ENCODE measurements at regions not wholly inside any gene's neighbourhood (a gene's known extent, or its start where the extent isn't known, plus 50 kb on each side); places are given as distances from the start of the nearest gene placed in this dataset.
A peak's percentile ranks its signal among the peaks of the same experiment; 100 is the strongest.

DNA sequence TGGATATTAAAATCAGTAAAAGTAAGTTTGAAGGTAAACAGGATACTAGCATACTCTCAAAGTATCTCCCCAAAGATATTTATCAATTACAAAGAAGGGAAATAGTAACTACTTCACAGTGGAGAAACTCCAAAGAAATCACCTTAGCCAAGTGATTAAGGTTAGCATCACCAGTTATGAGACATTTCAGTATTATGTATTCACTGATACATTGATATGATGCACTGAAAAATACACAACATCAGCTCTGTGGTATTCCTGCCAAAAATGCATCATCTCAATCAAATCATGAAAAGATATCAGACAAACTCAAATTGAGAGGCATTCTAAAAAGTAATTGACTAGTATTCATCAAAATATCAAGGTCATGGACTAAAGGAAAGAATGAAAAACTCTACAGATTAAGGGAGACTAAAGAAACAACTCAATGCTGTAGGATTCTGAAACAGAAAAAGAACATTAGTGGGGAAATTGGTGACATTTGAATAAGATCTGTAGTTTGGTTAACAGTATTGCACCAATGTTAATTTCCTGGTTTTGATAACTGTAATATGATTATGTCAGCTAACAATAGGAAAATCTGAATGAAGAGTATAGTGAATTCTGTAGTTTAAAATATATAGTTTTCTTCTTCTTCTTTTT, 215.4 kb downstream of the UACA start:
- DNase-seq = no peak

DNA sequence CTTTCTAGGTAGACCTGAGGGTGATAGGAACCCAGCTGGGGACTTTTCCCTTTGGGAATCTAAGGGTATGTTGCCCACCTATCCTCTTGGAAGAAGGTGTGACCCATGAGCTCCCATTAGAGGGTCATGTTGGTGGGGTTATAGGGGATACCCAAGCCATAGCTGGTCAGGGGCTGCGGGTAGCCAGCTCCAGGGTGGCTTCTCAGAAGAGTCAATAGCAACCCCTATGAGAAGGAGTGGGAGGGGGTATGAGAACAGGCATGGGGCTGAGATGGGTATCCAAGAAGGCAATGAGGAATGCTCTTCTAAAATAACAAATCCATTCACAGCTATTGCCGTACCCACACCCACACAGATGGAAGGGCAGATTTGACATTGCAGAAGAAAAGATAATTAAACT, 217.8 kb downstream of the UACA start:
- DNase-seq = no peak

- no peak for DNase-seq
Observed at GRCh38 chr15:70541511-70541910, 221.8 kb downstream of the UACA start.

- DNase-seq = no peak
Observed at GRCh38 chr15:70539912-70540530, 223.3 kb downstream of the UACA start.

GRCh38 chr15:70539409-70539808, 223.9 kb downstream of the UACA start:
- DNase-seq = no peak

DNA sequence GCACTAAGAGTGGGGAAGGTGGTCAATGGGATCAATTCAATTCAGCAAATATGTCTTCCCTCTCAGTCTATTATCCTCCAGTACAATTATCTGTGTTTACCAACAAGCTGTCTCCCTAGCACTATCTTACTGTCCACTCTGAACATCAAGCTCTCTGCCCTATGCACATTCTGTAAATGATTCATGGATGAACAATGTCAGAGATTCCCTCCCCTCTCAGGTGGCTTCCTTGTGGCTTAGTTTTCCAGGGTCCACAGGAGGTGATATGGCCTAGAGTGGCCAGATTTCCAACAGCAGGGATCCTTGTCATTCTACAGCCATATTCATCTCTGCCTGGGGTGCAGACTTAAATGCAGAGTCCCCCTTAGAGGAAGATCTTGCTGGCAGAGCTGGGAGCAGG, 225.1 kb downstream of the UACA start:
- DNase-seq = no peak

DNA sequence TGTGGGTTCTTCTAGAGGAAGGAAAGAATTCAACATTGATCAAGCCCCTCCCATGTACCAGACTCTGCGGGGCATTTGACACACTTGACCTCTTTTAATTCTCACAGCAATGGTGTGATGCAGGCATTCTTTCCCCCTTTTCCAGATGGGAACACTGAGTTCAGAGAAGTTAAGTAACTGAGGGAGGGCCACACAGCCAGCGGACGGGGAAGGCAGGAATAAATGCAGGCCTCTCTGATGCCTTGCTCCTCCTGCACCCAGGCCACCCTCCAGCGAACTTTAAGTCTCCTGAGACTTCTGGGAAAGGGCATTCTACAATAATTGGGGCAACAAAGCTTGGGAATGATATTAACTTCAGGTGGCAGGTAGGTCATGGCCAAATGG, 227.4 kb downstream of the UACA start:
- DNase-seq = no peak

DNA sequence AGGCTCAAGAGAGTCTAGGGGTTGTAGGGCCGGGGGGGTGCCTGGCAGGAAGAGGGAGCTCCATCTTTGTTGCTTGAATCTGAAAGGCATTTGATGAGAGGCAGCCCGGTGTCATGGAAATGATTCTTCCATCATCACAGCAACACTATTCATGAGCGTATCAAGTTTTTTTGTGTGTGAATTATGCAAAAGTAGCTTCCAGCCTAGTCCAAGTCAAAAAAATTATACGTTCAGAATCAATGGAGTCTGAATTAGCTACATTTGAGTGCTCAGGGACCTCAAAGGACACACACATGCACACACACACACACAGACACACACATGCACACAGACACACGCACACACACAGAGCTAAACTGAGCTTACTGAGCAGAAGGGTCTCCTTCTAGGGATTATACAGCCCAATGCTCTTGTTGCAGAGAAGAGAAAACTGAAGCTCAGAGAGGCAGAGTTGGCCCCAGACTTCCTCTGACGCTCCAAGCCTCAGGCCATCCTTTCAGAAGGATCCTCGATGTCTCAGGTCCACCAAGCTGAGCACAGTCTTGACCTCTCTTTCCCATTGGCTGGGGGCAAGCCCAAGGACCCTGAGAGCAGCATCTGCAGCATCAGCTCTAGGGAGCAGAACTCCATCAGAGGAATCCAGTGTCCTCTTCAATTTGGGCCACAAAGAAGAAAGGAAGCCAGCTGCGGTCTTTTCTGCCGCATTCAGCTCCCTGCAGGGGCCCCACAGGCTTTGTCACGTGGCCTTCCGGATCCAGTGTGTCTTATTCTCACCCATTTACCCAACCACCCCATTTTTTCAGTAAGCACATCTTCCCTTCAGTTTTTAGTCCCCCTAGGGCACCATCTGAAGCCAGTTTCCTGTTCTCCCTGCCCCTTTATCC, 228.0 kb downstream of the UACA start:
- peak in 1 of 4 experiments; percentile 13 for DNase-seq

DNA sequence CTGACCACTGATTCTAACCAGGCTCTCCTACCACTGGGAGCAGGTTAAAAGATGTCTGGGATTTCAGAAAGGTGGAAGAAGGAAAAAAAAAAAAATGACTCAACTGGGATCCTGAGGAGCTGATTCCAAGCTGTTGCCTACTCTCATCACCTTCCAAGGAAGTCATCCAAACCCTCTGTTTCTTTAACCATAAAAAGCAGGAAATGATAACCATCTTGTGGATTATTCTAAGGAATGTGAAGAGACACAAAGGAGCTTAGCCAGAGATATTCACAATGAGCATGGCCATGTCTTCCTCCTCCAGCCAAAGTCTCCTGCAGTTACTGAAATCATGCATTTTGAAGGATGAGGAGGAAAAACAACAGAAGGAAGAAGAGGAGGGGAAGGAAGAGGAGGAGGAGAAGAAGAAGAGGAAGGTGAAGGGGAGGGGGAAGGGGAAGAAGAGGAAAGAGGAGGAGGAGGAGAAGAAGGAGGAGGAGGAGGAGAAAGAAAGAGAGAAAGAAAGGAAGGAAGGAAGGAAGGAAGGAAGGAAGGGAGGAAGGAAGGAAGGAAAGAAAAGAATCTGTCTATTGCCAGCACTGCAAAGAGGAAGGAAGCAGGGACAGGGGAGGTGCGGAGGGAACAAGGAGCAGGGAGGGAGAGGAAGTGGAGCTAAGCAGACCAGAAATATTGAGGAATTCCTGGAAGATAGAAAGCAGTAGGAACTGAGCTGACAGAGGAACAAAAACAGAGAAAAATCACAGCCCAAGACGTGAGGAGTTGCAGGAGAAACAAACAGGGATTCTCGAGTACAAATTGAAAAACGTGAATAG, 229.2 kb downstream of the UACA start:
- no peak for DNase-seq

DNA sequence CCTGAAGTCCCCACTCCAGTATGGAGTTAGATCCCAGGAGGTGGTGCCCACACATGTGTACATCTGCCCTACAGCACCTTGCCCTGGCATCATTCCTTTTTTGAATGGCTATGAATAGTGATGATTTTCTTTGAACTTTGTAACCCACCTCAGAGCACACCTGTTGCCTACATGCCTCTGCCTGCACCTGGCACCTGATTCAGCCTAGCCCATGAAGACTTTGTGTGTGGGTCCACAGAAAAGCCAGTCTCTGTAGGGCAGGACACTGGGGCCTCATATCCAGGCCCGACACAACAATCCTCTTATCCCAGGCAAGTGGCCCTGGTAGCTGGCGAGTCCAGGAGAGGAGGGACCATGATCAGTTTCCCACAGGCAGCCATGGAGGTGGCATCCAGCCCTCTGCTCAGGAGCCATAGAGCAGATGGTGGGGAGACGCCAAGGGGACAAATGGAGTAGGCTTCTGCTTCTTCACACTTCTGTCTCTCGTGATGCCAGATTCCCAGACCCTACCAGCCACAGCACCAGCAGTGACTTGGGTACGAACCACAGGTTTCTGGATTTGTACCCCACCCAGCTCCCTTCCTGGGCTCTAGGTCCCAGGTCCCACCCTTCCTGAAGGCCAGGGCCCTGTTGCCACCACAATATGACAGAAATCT, 230.7 kb downstream of the UACA start:
- no peak for DNase-seq

- DNase-seq = no peak
Observed at GRCh38 chr15:70531576-70531975, 231.8 kb downstream of the UACA start.

DNA sequence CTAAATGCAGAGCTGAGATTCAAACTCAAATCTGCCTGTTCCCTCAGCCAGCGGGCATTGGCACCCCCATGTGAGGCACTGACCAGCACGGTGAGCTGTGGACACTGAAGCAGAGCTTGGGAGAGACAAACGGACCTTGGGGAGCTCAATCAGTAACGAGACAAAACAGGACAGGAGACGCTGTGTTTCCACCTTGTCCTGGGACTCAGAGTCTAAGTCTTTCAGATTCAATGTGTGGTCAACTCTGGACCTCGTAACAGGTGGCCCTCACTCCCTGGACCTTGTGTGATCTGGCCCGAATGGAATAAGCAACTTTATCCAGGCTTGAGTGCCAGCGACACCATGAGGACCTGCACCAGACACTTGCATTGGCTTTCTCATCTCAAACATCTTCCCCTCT, 232.5 kb downstream of the UACA start:
- no peak for DNase-seq

GRCh38 chr15:70530503-70530902, 232.9 kb downstream of the UACA start:
- DNase-seq = no peak

GRCh38 chr15:70530017-70530499, 233.3 kb downstream of the UACA start:
- no peak for DNase-seq

DNA sequence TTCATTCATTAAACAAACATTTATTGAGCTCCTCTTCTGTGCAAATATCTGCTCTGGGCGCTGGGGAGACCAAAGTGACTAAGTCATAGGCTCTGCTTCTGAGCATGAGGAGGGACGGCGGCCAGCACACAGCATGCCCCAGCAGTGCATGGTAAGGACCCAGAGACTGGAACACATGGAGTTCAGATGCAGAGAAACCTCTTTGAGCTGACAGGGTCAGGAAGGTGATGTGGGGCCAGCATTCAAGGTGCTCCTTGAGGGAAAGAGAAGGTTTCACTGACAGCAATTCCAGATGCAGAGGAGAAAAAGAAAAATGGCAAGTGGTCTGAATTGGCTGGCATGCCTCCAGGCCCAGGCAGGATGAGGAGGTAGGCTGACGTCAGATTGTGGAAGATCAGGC, 234.5 kb downstream of the UACA start:
- DNase-seq = no peak

DNA sequence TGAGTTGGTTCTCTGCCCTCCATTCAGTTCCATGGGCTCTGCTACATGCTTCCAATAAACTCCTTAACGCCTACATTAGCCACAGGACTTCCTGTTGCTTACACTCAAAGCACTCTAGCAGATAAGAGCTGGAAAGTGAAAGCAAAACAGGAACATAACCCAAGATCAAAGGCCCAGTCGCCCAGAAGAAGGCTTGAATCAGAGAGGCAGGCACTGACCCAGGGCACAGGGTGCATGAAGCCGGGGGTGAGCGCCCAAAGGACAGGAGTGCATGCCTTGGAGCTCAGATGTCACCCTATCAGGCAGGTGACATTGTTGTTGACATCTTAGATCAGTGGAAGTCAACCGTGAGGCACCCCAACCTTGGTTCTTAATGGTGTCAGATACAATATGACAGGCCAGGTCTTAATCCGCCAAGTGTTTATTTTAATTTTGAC, 235.1 kb downstream of the UACA start:
- DNase-seq = no peak

DNA sequence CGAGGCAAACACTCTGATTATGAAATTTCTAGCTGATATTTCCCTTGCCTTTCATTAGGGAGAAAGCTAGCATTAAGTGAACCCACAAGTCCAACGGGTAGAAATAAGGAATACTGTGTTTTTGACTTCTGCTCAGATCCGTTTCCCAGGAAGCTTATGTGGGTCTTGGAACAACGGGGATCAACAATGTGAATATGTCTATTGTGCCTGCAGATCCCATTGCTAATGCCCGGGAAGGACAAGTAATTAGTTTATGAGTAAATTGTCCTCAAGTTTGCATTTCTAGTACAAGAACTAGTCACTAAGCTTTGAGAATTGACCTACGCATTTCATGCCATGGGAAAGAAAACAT, 236.4 kb downstream of the UACA start:
- no peak for DNase-seq

DNA sequence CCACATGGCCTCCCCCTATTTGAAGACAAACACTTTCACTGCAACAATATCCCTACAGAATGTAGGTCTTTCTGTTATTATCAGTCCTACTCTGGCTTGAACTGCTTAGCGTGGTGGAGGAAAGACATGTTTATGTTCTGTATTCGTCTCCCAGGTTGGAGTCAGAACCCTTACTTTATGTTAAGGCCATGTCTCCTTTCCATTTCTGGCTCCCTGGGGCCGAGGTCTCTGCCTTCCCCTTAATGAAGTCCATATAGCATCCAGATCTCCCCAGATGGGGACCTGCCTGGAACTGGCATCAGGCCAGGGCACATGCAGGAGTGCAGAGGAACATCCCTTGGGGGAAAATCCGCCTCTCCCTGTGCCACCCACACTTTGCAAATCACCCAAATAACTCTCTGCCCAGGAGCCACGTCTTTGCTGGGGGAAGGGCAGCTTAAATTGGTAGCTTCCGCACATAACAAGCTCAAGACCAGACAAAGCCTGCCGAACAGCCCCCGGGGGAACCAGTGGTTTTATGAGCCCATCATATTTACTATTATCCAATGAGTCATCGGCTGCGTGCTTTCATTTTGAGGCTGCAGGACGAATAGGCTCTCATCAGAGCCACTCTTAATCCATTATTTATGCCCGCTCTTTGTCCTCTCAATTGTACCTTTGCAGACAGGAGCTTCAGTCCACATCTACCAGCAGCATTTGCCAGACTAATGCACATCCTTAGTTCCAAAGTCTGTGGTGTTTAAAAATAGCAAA, 237.0 kb downstream of the UACA start:
- no peak for DNase-seq

DNA sequence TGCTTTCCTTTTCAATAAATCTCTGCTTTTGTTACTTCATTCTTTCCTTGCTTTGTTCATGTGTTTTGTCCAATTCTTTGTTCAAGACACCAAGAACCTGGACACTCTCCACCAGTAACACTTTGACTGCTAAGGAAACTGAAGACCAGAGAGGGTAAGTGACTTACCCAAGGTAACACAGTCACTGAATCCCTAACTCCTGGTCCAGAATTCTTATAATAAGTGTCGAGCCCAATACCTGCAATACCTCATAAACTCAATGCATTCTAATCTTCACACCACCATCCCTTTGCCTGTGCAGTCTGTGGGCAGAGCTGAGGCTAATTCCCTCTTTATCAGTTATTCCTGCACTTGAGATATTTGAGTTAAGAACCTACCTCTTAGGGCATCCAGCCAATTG, 237.8 kb downstream of the UACA start:
- DNase-seq = no peak

DNA sequence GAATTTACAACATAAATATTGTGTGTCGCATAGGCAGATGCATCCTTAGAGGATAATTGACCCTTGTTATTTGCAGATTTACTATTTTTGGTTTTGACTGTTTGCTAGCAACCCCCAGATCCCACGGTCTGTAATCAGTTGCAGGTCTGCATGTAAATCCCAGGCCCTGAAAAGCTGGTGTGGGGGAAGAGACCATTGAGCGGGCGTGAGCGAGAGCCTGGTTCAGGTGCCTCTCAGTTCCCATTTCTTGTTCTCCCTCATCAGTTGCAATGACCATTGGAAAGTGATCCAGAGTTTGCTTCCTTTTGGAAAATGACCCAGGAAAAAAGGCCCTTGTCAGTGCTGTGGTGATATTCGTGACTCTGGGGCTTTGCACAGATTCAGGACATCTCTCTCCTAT, 238.9 kb downstream of the UACA start:
- no peak for DNase-seq

GRCh38 chr15:70523616-70524015, 239.7 kb downstream of the UACA start:
- no peak for DNase-seq

GRCh38 chr15:70523192-70523591, 240.2 kb downstream of the UACA start:
- no peak for DNase-seq

Data from activated CD4-positive, CD25-positive, alpha-beta regulatory T cell (primary cell).